ENCODE measurements at regions not wholly inside any gene's neighbourhood (a gene's known extent, or its start where the extent isn't known, plus 50 kb on each side); places are given as distances from the start of the nearest gene placed in this dataset.
"Not testable (repeated sequence)": the region's sequence is repeated elsewhere in the genome, so short reads cannot be mapped to it uniquely, and the experiment has no call there.

DNA sequence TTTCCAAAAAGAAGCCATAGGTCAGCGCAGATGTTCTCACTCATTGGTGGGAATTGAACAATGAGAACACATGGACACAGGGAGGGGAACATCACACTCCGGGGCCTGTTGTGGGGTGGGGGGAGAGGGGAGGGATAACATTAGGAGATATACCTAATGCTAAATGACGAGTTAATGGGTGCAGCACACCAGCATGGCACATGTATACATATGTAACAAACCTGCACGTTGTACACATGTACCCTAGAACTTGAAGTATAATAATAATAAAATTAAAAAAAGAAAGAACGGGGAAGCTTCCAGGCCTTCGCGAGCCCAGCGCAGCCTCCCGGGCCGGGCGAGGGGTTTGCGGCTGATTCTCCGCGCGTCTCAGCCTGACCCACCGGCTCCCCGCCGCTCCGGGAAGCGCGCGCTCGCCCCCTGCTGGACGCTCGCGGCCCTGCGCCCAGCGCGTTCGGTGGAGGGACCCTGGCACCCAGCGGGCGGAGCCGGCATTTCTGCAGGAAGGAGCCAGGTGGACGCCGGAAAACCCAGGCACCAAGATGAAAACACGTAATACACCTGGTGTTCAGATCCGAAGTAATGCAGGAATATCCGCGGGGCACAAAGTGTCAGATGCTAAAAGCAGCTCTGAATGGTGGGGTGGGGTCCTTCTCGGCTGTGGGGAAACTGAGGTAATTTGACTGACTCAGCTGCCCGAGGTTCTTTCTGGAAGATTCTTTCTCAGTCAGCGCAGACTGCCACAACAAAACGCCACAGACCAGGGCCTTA lies 67.1 kb upstream of the PPP1R26 start (continued):
- TF ChIP-seq JUND (IDR thresholded peaks at IDR 0.05; ENCODE audit: borderline replicate concordance, low read depth, low read length) = peak; percentile 29; the same call in 1 of the 2 replicates
- not testable (repeated sequence) for TF ChIP-seq JUND (tag; IDR thresholded peaks at IDR 0.05; ENCODE audit: borderline replicate concordance, low read depth, low read length); MYC (CRISPR knock-in tag; IDR thresholded peaks at IDR 0.05; ENCODE audit: borderline replicate concordance, low read depth)
- TF ChIP-seq BHLHE40 (IDR thresholded peaks at IDR 0.05; ENCODE audit: low read length) = peak; percentile 43; the same call in 1 of the 2 replicates
- TF ChIP-seq HNRNPL (IDR thresholded peaks at IDR 0.05; ENCODE audit: low read depth, low read length) = 0 out of 2 replicates have a peak, but pooled peaks have one; percentile 32
- TF ChIP-seq, protein P1, sequence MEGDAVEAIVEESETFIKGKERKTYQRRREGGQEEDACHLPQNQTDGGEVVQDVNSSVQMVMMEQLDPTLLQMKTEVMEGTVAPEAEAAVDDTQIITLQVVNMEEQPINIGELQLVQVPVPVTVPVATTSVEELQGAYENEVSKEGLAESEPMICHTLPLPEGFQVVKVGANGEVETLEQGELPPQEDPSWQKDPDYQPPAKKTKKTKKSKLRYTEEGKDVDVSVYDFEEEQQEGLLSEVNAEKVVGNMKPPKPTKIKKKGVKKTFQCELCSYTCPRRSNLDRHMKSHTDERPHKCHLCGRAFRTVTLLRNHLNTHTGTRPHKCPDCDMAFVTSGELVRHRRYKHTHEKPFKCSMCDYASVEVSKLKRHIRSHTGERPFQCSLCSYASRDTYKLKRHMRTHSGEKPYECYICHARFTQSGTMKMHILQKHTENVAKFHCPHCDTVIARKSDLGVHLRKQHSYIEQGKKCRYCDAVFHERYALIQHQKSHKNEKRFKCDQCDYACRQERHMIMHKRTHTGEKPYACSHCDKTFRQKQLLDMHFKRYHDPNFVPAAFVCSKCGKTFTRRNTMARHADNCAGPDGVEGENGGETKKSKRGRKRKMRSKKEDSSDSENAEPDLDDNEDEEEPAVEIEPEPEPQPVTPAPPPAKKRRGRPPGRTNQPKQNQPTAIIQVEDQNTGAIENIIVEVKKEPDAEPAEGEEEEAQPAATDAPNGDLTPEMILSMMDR (IDR thresholded peaks at IDR 0.05 in 2 of 3, conservative IDR thresholded peaks at IDR 0.05 in 1 of 3; ENCODE audit: insufficient read depth in 2 of 3, low read depth in 1 of 3, low read length in 3 of 3) = peak; percentile 98 to 100 (median 100)
- TF ChIP-seq KLF16 (IDR thresholded peaks at IDR 0.05) = 0 out of 2 replicates have a peak, but pooled peaks have one; percentile 46
- TF ChIP-seq MYC (IDR thresholded peaks at IDR 0.05; ENCODE audit: low read depth, low read length) = peak; percentile 46; the same call in 1 of the 2 replicates
- 0 out of 2 replicates have a peak, but pooled peaks have one; percentile 44 for TF ChIP-seq GABPB1 (CRISPR knock-in tag; IDR thresholded peaks at IDR 0.05)
- TF ChIP-seq CTBP1 (IDR thresholded peaks at IDR 0.05; ENCODE audit: borderline replicate concordance) = peak; percentile 45; the same call in 1 of the 2 replicates
- 0 out of 4 replicates have a peak, but pooled peaks of 1 of the 2 experiments have one; percentile 6 for TF ChIP-seq RCOR1 (IDR thresholded peaks at IDR 0.05; ENCODE audit: borderline replicate concordance in 1 of 2, low read depth in 2 of 2, low read length in 2 of 2)
- peak; percentile 31; the same call in 1 of the 2 replicates for TF ChIP-seq CXXC5 (CRISPR knock-in tag; IDR thresholded peaks at IDR 0.05)
- TF ChIP-seq ARID2 (IDR thresholded peaks at IDR 0.05) = peak; percentile 92
- 0 out of 4 replicates have a peak, but pooled peaks of 1 of the 2 experiments have one; percentile 15 for TF ChIP-seq FOXA3 (CRISPR knock-in tag; conservative IDR thresholded peaks at IDR 0.05 in 1 of 2, IDR thresholded peaks at IDR 0.05 in 1 of 2)
- TF ChIP-seq ZBTB7A (IDR thresholded peaks at IDR 0.05; ENCODE audit: borderline replicate concordance, control insufficient read depth, low read depth, low read length) = peak; percentile 81; the same call in 1 of the 2 replicates
- TF ChIP-seq, protein P2, sequence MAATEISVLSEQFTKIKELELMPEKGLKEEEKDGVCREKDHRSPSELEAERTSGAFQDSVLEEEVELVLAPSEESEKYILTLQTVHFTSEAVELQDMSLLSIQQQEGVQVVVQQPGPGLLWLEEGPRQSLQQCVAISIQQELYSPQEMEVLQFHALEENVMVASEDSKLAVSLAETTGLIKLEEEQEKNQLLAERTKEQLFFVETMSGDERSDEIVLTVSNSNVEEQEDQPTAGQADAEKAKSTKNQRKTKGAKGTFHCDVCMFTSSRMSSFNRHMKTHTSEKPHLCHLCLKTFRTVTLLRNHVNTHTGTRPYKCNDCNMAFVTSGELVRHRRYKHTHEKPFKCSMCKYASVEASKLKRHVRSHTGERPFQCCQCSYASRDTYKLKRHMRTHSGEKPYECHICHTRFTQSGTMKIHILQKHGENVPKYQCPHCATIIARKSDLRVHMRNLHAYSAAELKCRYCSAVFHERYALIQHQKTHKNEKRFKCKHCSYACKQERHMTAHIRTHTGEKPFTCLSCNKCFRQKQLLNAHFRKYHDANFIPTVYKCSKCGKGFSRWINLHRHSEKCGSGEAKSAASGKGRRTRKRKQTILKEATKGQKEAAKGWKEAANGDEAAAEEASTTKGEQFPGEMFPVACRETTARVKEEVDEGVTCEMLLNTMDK (IDR thresholded peaks at IDR 0.05; ENCODE audit: borderline replicate concordance, insufficient read depth, low read depth, low read length, poor library complexity, severe bottlenecking) = peak; percentile 71
- peak; percentile 92 for TF ChIP-seq RB1 (IDR thresholded peaks at IDR 0.05; ENCODE audit: low read depth)
- TF ChIP-seq, protein P3, sequence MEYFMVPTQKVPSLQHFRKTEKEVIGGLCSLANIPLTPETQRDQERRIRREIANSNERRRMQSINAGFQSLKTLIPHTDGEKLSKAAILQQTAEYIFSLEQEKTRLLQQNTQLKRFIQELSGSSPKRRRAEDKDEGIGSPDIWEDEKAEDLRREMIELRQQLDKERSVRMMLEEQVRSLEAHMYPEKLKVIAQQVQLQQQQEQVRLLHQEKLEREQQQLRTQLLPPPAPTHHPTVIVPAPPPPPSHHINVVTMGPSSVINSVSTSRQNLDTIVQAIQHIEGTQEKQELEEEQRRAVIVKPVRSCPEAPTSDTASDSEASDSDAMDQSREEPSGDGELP (CRISPR knock-in tag; IDR thresholded peaks at IDR 0.05; ENCODE audit: borderline replicate concordance) = peak; percentile 64; the same call in 1 of the 2 replicates
- 0 out of 2 replicates have a peak, but pooled peaks have one; percentile 15 for TF ChIP-seq HCFC1 (IDR thresholded peaks at IDR 0.05; ENCODE audit: low read depth, low read length)
- TF ChIP-seq SMC3 (conservative IDR thresholded peaks at IDR 0.05; ENCODE audit: insufficient read depth, low read depth, low read length) = peak; percentile 98
- TF ChIP-seq YY1 (IDR thresholded peaks at IDR 0.05; ENCODE audit: borderline replicate concordance in 1 of 3, control insufficient read depth in 1 of 3, extremely low read depth in 1 of 3, insufficient read depth in 3 of 3, insufficient read length in 1 of 3, insufficient replicate concordance in 2 of 3, low read depth in 1 of 3, low read length in 2 of 3) = peak in 1 of 3 experiments; percentile 37

All from K562 (cell line).